Inflammatory macrophage (primary cell): ENCODE measurements at regions not wholly inside any gene's neighbourhood (a gene's known extent, or its start where the extent isn't known, plus 50 kb on each side); places are given as distances from the start of the nearest gene placed in this dataset.
"Not testable (repeated sequence)": the region's sequence is repeated elsewhere in the genome, so short reads cannot be mapped to it uniquely, and the experiment has no call there.

ENCODE experiments used
- DNase-seq, 2 donors: peaks; one replicate each; pipeline ENCODE4 v3.0.0-alpha.2; 2020 to 2022

- no peak for DNase-seq
These were observed 843.0 kb upstream of the ATXN8OS start for GRCh38 chr13:69264362-69265334.

DNA sequence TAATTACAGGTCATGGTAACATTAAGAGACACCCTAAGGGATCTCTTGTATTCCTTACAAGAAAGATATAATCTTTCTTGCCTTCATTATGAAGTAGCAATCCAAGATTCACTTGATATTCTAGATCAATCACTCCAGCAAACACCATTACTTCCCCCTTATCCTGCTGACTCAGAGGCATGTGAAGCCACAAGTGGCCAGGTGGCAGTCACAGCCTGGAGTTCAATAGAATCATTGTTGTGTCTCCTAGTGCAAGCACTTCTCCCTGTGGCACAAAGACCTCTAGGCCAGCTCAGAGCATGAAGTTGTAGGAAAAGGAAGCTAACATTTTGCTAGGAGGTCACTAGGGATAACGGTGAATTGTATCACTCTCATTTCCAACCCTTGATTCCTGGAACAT is 864.3 kb upstream of the ATXN8OS start:
- no peak for DNase-seq

- no peak for DNase-seq
These were observed 873.5 kb upstream of the ATXN8OS start for GRCh38 chr13:69234171-69234570.

GRCh38 chr13:69226427-69226826 is 881.2 kb upstream of the ATXN8OS start:
- no peak for DNase-seq

GRCh38 chr13:69221633-69222498 is 885.8 kb upstream of the ATXN8OS start:
- DNase-seq: not testable (repeated sequence)

DNA sequence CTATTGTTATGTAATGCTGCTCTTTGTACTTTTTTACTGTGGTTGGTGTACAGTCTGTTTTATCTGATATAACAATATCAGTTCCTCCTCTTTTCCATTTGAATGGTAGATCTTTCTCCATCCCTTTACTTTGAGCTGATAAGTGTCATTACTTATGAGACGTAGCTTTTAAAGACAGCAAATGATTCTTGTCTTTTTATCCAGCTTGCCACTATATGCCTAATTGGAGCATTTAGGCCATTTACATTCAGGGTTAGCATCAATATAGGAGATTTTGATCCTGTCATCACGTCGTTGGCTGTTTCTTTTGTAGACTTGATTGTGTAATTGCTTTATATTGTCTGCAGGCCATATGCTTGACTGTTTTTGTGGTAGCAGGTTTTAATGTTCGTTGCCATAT is 894.2 kb upstream of the ATXN8OS start:
- DNase-seq: no peak

GRCh38 chr13:69204620-69205019 is 903.0 kb upstream of the ATXN8OS start:
- DNase-seq: no peak

DNA sequence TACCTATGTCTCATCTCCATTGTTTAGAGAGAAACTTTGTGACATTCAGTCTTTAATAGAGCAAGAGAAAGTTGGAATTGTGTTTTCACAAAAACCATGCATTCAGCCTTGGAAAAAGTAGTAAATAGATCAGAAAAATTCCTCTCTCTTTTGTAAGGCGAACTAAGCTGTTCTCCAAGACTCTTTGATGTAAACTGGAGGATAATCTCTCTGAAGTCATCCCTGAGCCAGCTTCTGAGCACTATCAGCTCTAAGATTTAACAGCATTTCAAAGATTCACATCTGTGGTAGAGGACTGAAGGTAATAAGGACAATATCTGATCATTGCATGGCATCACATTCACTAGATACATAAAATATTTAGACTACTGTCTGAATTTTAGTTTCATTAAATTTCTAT is 904.6 kb upstream of the ATXN8OS start:
- DNase-seq: no peak

DNA sequence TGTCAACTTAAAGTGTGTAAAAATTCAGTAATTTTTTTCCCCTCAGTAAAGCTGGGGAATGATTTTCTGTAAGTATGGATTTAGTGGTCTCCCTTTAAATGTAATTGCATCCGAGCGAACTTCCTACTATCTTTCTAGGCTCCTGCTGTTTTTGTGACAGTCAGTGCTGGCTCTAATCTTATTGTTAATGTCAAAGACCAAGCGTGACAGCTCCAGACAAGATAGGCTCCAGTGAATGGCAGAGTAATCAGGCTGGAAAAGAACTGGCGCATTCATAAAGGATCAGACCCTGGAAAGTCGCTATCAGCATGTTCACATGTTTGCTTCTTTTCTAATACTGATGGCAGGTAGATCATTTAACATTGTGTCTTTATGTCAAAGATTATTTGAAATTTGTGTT is 908.0 kb upstream of the ATXN8OS start:
- no peak for DNase-seq

DNA sequence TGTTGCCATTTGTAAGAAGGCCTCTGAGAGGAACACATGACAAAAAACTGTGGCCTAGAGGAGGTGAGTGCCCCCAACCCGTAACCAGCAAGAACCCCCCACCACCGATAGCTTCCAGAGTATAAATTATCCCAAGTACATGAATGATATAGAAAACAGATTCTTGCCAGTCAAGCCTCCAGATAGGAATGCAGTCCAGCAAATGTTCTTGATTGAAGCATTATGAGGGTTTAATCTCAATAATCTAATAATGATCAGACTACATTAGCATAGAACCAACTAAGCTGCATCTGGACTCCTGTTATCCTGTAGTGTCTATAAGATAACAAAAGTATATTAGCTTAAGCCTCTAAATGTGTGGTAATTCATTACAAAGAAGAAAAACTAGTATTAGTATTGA is 908.9 kb upstream of the ATXN8OS start:
- DNase-seq: no peak

GRCh38 chr13:69194130-69194529 is 913.5 kb upstream of the ATXN8OS start:
- no peak for DNase-seq

GRCh38 chr13:69180034-69180433 is 927.6 kb upstream of the ATXN8OS start:
- DNase-seq: no peak

GRCh38 chr13:69178000-69178399 is 929.6 kb upstream of the ATXN8OS start:
- no peak for DNase-seq

- DNase-seq: no peak
These were observed 939.2 kb upstream of the ATXN8OS start for GRCh38 chr13:69168436-69168835.

DNA sequence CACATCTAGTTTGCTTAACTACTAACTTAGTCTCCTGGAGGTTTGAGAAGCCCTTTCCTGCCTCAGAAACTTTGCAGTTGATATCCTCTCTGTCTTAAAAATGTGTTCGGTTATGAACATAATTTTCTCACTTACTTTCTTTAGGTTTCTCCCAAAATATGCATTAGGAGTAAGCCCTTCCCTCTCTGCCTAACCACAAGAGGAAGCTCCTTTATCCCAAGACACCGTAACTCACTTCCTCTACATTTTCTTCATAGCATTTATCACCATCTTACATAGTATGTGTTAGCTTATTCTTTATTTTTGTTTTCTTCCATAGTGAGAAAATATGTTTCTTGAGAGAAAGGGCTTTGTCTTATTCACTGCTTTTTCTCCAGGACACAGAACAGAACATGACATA is 952.5 kb upstream of the ATXN8OS start:
- DNase-seq: no peak

- DNase-seq: no peak
These were observed 965.5 kb upstream of the ATXN8OS start for GRCh38 chr13:69142101-69142500.

- DNase-seq: no peak
These were observed 982.6 kb upstream of the ATXN8OS start for GRCh38 chr13:69124996-69125395.

- DNase-seq: no peak
These were observed 997.6 kb upstream of the ATXN8OS start for GRCh38 chr13:69109891-69110525.

DNA sequence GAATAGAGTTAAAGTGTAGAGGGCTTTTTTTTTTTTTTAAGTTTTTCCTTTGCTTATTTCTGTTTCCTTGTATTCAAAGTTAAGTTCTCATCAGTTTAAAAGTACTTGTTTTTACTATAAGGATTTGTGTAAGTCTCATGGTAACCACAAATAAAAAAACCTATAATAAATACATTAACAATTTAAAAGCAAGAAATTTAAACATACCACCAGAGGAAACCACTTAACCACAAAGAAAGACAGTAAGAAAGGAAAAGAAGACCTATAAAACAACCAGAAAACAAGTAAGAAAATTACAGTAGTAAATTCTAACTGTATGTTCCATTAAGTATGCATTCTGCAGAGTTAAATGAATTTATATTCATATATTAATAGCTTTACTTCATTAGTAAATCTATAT is 999.1 kb upstream of the ATXN8OS start:
- no peak for DNase-seq

DNA sequence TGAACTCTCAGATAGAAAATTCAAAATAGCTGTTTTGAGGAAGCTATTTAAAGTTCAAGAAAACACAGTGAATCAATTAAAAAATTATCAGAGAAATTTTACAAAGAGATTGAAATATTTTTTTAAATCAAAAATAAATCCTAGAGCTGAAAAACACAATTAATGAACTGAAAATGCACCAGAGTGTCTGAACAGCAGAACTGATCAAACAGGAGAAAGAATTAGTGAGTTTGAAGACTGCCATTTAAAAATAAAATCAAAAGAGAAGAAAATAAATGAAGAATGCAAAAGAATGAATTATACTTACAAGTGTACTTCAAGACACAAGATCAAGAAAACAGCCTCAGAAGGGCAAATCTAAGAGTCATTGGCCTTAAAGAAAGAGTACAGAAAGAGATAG is 1000.2 kb upstream of the ATXN8OS start:
- no peak for DNase-seq

DNA sequence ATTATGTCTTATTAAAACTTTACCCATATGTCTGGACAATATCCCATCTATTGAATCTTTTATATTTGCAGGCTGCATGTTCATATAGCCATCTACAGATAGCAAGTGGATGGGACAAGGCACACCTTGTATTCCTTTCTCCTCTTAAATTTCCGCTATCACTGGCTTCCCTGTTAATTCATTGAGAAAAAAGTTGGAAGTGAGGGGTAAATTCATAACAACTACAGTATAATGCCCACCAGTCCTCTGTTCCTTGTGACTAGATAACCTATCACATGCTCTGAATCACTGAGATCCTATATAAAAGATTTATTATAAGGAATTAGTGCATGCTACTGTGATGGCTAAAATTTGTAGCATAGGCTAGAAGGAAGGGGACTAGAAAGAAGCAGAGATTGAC is 1005.8 kb upstream of the ATXN8OS start:
- DNase-seq: no peak

GRCh38 chr13:69094485-69094884 is 1013.1 kb upstream of the ATXN8OS start:
- DNase-seq: no peak
